ENCODE measurements at regions not wholly inside any gene's neighbourhood (a gene's known extent, or its start where the extent isn't known, plus 50 kb on each side); places are given as distances from the start of the nearest gene placed in this dataset.
A peak's percentile ranks its signal among the peaks of the same experiment; 100 is the strongest.

DNA sequence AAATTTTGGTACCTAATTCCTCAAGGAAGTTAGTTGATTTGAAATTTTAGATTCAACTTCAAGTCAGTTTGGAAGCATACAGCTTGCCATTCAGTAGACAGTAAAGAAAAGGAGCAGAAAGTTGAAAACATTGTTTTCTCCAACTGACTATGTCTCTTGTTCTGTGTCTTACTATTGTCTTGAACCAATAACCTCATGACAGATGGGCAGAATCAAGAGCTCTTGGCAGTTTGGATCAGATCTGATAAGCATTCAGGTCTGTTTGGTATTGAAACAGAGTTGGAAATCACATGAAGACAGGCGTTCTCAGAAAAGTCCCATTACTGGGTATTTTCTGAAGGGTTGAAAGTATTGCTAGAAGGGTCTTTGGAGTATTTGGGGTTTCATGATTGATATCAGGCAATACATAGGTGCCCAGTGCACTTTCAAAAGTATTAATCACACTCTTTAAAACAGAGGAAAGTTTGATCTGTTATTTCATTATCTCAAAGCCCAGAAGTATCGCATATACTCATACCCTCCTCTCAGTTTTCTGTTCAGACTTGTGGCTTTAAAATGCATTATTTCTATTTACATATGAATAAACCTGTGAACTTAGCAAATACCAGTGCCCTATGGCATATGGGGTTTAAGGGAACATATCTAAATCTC lies 428.4 kb upstream of the ZEB2 start:
- H3K4me3 ChIP-seq (ENCODE audit: low read length) = no peak overlapping the region
- H3K27me3 ChIP-seq (ENCODE audit: control insufficient read depth, insufficient read depth, low read length) = no peaks in the 10 kb centered on the region
- no peaks in the 10 kb centered on the region for H3K9me3 ChIP-seq (replicated peaks; ENCODE audit: low read length)
- H3K36me3 ChIP-seq (ENCODE audit: insufficient read depth, low read length) = no peaks in the 10 kb centered on the region
- no peak overlapping the region for H3K4me2 ChIP-seq (ENCODE audit: low read length)
- H3K9ac ChIP-seq (ENCODE audit: low read depth, low read length) = no peak overlapping the region
- peaks cover 35% of the 10 kb centered on the region for H3K4me1 ChIP-seq (ENCODE audit: control insufficient read depth, insufficient read depth, low read length)

DNA sequence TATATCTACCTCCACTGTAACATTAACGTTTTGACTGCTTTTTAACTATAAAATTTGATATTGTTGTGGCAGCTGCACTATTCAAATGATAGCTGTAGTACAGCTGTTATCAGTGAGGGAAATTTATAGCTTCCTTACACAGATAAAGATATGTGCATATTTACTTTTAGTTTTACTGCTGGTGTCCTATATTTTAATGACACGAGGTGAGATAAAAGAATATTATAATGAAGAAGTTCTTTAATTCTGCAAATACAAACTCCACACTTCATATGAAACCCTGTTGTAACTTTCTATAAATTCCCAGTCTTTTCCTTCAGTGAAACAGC lies 427.8 kb upstream of the ZEB2 start:
- Histone ChIP-seq H3K36me3 (ENCODE audit: insufficient read depth, low read length) (no peaks in the 10 kb centered on the region), H3K4me2 (ENCODE audit: low read length) (no peak overlapping the region), H3K9ac (ENCODE audit: low read depth, low read length) (no peak overlapping the region)

DNA sequence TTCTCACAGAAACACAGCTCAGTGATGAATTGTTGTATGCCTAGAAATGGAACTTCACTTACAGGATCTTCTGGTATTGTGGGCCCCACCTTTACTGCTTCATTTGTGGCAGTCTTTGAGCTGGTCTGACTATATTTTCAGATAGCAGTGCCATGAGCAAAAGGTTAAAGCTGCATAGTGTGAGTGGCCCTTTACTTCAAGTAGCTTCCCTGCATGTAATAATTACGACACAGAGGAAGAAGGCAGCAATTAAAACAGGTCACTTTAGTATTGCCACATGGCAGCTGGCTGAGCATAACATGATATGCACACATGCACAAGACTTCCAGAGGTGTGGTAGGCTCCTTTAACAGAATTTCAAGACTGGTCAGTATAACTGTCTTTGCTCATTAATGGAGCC lies 426.3 kb upstream of the ZEB2 start:
- Histone ChIP-seq H3K4me3 (ENCODE audit: low read length) (no peak overlapping the region), H3K4me1 (ENCODE audit: control insufficient read depth, insufficient read depth, low read length) (peaks cover 48% of the 10 kb centered on the region), H3K9ac (ENCODE audit: low read depth, low read length) (no peak overlapping the region), H3K27me3 (ENCODE audit: control insufficient read depth, insufficient read depth, low read length) (no peaks in the 10 kb centered on the region), H3K9me3 (replicated peaks; ENCODE audit: low read length) (no peaks in the 10 kb centered on the region), H3K4me2 (ENCODE audit: low read length) (no peak overlapping the region), H3K36me3 (ENCODE audit: insufficient read depth, low read length) (no peaks in the 10 kb centered on the region)

More for the DNA sequence above, 427.8 kb upstream of the ZEB2 start:
- no peak overlapping the region for H3K4me3 ChIP-seq (ENCODE audit: low read length)
- peaks cover 41% of the 10 kb centered on the region for H3K4me1 ChIP-seq (ENCODE audit: control insufficient read depth, insufficient read depth, low read length)
- no peaks in the 10 kb centered on the region for H3K9me3 ChIP-seq (replicated peaks; ENCODE audit: low read length)
- H3K27me3 ChIP-seq (ENCODE audit: control insufficient read depth, insufficient read depth, low read length) = no peaks in the 10 kb centered on the region

DNA sequence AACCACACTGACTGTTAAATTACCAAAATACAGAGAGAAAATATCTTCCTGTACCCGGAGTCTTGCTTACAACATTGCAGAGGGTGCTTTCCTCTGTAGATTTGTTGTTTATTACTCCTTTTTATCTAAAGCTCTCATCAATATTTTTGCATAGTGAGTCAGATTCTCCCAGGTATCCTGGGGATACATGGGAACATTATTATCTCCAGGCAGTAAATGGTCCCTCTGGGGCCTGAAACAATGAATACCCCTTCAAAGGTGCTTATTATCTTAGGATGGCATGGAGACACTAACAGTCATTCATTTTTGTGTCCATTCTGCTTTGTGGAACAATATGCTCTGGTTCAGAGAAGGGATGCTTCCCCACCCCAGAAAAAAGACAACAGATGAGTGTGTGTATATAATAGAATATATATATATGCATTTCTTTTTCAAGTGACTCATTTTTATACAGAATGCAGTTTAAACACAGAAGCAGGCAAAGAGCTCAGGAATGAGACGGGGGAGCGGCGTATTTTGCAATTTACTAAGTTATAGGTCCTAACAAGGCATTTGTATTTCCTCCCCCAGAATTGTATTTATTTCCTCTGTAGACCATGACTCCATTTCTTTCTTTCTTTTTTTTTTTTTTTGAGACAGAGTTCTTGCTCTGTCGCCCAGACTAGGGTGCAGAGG lies 424.8 kb upstream of the ZEB2 start:
- peak overlapping the region; percentile 43 for H3K4me2 ChIP-seq (ENCODE audit: low read length)
- peaks cover 45% of the 10 kb centered on the region for H3K4me1 ChIP-seq (ENCODE audit: control insufficient read depth, insufficient read depth, low read length)
- H3K9ac ChIP-seq (ENCODE audit: low read depth, low read length) = peak overlapping the region; percentile 65
- no peaks in the 10 kb centered on the region for H3K36me3 ChIP-seq (ENCODE audit: insufficient read depth, low read length)
- H3K27me3 ChIP-seq (ENCODE audit: control insufficient read depth, insufficient read depth, low read length) = no peaks in the 10 kb centered on the region
- H3K4me3 ChIP-seq (ENCODE audit: low read length) = peak overlapping the region; percentile 10
- no peaks in the 10 kb centered on the region for H3K9me3 ChIP-seq (replicated peaks; ENCODE audit: low read length)

DNA sequence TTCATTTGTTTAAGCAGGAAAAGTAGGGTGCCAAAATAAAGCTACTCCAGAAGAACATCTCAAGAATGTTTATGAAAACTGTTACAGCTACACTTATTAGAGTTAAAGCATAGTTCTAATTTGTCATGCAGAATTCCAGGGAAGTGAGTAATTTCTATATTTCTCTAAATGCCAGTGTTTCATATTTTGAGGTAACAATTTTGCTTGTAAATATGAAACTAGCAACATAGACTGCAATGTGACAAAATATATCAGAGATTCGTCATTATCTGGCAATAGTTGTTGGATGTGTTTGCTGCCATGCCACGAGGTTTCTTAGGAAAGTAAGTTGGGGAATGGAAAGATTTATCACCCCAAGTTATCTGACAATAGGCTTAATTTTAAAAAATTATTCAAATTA lies 424.1 kb upstream of the ZEB2 start:
- H3K9me3 ChIP-seq (replicated peaks; ENCODE audit: low read length) = no peaks in the 10 kb centered on the region
- peak overlapping the region; percentile 50 for H3K4me2 ChIP-seq (ENCODE audit: low read length)
- no peaks in the 10 kb centered on the region for H3K36me3 ChIP-seq (ENCODE audit: insufficient read depth, low read length)
- H3K4me3 ChIP-seq (ENCODE audit: low read length) = peak overlapping the region; percentile 10
- peak overlapping the region; percentile 65 for H3K9ac ChIP-seq (ENCODE audit: low read depth, low read length)
- H3K4me1 ChIP-seq (ENCODE audit: control insufficient read depth, insufficient read depth, low read length) = peaks cover 51% of the 10 kb centered on the region
- H3K27me3 ChIP-seq (ENCODE audit: control insufficient read depth, insufficient read depth, low read length) = no peaks in the 10 kb centered on the region

DNA sequence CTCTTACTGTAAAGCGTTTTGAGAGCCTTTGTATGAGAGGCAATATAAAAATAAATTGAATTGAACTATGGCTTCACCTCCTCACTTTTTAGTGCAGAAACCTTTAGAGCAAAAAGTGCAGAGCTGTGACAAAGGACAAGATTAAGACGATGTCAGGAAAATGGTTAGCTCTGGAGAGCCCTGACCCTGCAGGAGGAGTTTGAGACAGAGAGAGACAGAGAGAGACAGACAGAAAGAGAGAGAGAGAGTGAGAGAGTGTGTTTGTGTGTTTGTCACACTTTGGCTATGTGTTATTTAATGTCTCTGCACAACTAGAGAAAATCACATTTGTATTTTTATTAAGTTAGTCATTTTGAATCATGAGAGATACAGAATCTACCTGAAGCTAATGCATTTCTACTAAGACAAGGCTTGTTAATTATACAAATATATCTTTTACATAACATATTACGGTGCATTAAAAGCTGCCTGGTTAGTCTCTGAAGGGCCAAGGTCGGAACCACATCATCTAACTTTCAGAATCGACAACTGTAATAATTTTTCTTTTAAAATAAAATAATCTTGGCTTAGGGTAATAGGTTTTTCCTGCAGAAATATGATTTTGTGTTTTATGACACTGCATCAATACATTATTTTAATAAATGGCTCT lies 423.5 kb upstream of the ZEB2 start:
- Histone ChIP-seq H3K9me3 (replicated peaks; ENCODE audit: low read length) (no peaks in the 10 kb centered on the region), H3K4me2 (ENCODE audit: low read length) (peak overlapping the region; percentile 50), H3K27me3 (ENCODE audit: control insufficient read depth, insufficient read depth, low read length) (no peaks in the 10 kb centered on the region), H3K36me3 (ENCODE audit: insufficient read depth, low read length) (no peaks in the 10 kb centered on the region), H3K9ac (ENCODE audit: low read depth, low read length) (peak overlapping the region; percentile 63), H3K4me1 (ENCODE audit: control insufficient read depth, insufficient read depth, low read length) (peaks cover 57% of the 10 kb centered on the region), H3K4me3 (ENCODE audit: low read length) (peak overlapping the region; percentile 20)

DNA sequence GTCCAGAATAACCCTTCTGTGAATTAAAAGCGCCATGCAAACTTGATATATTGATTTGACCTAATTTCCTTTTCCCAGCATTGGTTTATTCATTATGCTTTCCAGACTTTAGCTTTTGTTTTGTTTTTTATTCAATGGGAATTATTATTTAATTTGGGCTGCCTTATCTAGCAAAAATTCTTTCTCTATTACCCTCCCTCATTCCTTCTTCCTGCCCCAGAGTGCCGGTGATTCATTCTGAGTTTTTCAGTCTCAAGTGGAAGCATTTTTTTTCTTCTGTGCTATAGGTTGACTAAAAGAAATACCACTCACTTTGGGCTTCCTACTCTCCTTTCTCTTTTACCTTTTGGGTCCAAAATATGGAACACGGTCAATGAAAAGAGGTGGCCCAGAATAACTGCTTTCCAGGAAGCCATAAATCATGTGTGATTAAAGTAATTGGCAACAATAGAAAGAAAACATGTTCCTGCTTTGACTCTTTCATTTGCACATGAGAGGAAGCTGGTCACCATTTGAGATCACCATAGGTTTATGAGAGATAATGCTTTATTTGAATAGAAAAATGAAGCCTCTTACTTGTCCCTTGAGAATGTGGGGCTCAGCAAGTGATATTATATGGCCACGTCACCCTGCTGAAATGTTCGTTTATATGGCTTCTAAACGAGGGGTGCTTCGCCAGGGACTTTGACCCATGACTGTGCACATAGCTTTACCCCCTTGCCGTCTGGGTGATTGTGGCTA lies 422.8 kb upstream of the ZEB2 start:
- H3K9ac ChIP-seq (ENCODE audit: low read depth, low read length) = peak overlapping the region; percentile 63

DNA sequence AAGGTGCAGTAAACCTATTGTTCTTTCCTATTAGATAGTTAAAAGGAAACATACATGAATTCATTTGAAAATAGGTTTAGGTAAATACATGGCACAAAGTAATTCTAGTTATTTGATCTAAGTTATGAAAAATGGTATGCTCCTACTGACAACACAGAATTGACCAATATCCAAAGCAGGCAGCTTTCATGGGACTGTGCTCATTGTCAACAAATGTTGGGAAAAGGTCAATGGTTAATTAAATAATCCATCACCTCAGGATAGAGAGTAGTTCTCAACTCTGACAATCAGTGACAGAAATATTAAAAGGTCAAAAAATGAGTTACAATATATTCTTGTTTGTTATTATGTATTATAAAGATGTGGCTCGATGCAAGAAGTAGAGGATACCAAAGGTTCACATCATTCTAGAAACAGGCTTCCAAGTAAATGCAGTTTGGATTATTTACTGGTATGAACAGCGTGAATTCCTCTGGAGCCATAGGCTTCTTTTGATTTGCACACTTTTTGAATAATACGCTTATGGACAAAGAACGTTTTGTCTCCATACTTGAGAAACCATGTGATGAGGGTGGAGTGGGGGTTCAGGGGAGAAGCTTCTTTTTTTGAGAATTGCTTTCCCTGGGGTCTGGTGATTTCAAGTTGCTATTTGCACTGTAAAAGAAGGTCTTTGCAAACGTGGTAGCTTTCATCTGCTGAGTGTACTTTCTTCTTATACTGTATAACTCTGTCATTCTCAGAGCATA lies 422.0 kb upstream of the ZEB2 start:
- peaks cover 64% of the 10 kb centered on the region for H3K4me1 ChIP-seq (ENCODE audit: control insufficient read depth, insufficient read depth, low read length)
- no peak overlapping the region for H3K9ac ChIP-seq (ENCODE audit: low read depth, low read length)
- H3K4me2 ChIP-seq (ENCODE audit: low read length) = peak overlapping the region; percentile 50
- H3K36me3 ChIP-seq (ENCODE audit: insufficient read depth, low read length) = no peaks in the 10 kb centered on the region
- no peaks in the 10 kb centered on the region for H3K27me3 ChIP-seq (ENCODE audit: control insufficient read depth, insufficient read depth, low read length)
- H3K9me3 ChIP-seq (replicated peaks; ENCODE audit: low read length) = no peaks in the 10 kb centered on the region
- H3K4me3 ChIP-seq (ENCODE audit: low read length) = no peak overlapping the region

More for the DNA sequence above, 422.8 kb upstream of the ZEB2 start:
- no peaks in the 10 kb centered on the region for H3K9me3 ChIP-seq (replicated peaks; ENCODE audit: low read length)
- H3K36me3 ChIP-seq (ENCODE audit: insufficient read depth, low read length) = no peaks in the 10 kb centered on the region
- H3K4me1 ChIP-seq (ENCODE audit: control insufficient read depth, insufficient read depth, low read length) = peaks cover 64% of the 10 kb centered on the region
- H3K4me3 ChIP-seq (ENCODE audit: low read length) = peak overlapping the region; percentile 20
- peak overlapping the region; percentile 50 for H3K4me2 ChIP-seq (ENCODE audit: low read length)
- H3K27me3 ChIP-seq (ENCODE audit: control insufficient read depth, insufficient read depth, low read length) = no peaks in the 10 kb centered on the region

DNA sequence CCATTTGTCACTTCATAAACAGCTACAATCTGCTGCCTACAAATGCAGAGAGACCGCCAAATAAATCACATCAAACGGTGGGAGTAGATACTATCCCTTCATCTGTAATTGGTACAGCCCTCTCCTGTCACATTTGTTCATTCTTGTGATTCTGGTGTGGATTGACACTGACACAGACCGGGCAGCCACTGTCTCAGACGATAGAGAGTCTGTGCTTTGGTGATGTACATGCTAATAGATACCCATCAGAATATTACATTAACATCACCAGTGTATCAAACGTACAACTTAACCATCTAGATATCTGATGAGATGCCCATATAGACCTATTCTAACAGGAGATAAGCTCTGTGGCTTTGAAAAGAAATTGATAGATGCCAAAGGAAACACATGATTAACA lies 419.7 kb upstream of the ZEB2 start:
- Histone ChIP-seq H3K36me3 (ENCODE audit: insufficient read depth, low read length) (no peaks in the 10 kb centered on the region), H3K27me3 (ENCODE audit: control insufficient read depth, insufficient read depth, low read length) (no peaks in the 10 kb centered on the region), H3K9ac (ENCODE audit: low read depth, low read length) (no peak overlapping the region), H3K4me2 (ENCODE audit: low read length) (no peak overlapping the region), H3K4me1 (ENCODE audit: control insufficient read depth, insufficient read depth, low read length) (peaks cover 58% of the 10 kb centered on the region), H3K4me3 (ENCODE audit: low read length) (no peak overlapping the region), H3K9me3 (replicated peaks; ENCODE audit: low read length) (no peaks in the 10 kb centered on the region)

DNA sequence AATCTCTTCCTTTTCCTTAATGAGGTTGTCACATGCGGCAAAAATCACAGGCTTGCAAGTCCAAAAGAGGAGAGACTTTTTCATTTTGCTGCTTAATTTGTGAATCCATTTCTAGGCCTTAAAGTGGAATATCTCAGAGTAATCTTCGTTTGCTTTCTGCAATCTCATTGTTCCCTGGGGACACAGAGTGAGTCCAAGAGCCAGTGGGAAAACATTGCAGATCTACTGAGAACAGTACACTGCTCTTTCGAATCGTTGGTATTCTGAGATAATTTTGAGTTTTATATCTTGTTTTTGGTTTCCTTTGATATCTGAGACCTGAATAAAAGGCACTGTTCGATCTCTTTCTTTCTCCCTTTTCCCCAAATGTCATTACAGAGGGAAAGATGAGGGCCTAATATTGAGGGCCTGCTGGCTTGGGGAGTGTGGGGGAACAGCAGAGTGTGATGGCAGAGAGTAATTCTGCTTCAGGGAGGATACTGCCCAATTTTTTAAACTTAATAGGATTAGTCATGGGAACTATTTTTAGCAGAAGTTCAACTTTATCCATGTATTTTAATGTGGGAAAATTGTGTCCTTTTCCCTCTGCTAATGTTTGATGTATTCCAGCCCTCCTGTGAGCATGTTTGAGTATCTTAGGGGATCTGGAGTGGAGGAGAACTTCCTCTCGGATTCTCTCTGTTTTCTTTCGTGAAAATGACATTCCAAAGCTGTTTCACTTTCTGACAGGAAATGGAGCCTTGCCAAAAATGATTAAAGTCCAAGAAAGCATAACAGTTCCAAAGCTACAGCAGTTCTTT lies 418.2 kb upstream of the ZEB2 start:
- H3K4me1 ChIP-seq (ENCODE audit: control insufficient read depth, insufficient read depth, low read length) = peaks cover 46% of the 10 kb centered on the region
- peak overlapping the region; percentile 73 for H3K9ac ChIP-seq (ENCODE audit: low read depth, low read length)
- no peaks in the 10 kb centered on the region for H3K27me3 ChIP-seq (ENCODE audit: control insufficient read depth, insufficient read depth, low read length)
- no peaks in the 10 kb centered on the region for H3K36me3 ChIP-seq (ENCODE audit: insufficient read depth, low read length)
- H3K9me3 ChIP-seq (replicated peaks; ENCODE audit: low read length) = no peaks in the 10 kb centered on the region
- H3K4me2 ChIP-seq (ENCODE audit: low read length) = peak overlapping the region; percentile 63
- peak overlapping the region; percentile 27 for H3K4me3 ChIP-seq (ENCODE audit: low read length)

Data from skeletal muscle satellite cell (primary cell).